Posterior cingulate gyrus (tissue), 11 donors: ENCODE measurements at regions not wholly inside any gene's neighbourhood (a gene's known extent, or its start where the extent isn't known, plus 50 kb on each side); places are given as distances from the start of the nearest gene placed in this dataset.

Experiments used
- DNase-seq, 10 donors: peaks; one replicate each; pipeline versions ENCODE4 v3.0.0 to v3.0.0-alpha.2; 2020 to 2021; ENCODE audit warnings: mixed read lengths in 3 of 10
- intact Hi-C: fragments of 100-400 bp; cut with DNase I; formaldehyde crosslinking; loops from one replicate; pipeline ENCODE4 v1.15.1; 2023

DNA sequence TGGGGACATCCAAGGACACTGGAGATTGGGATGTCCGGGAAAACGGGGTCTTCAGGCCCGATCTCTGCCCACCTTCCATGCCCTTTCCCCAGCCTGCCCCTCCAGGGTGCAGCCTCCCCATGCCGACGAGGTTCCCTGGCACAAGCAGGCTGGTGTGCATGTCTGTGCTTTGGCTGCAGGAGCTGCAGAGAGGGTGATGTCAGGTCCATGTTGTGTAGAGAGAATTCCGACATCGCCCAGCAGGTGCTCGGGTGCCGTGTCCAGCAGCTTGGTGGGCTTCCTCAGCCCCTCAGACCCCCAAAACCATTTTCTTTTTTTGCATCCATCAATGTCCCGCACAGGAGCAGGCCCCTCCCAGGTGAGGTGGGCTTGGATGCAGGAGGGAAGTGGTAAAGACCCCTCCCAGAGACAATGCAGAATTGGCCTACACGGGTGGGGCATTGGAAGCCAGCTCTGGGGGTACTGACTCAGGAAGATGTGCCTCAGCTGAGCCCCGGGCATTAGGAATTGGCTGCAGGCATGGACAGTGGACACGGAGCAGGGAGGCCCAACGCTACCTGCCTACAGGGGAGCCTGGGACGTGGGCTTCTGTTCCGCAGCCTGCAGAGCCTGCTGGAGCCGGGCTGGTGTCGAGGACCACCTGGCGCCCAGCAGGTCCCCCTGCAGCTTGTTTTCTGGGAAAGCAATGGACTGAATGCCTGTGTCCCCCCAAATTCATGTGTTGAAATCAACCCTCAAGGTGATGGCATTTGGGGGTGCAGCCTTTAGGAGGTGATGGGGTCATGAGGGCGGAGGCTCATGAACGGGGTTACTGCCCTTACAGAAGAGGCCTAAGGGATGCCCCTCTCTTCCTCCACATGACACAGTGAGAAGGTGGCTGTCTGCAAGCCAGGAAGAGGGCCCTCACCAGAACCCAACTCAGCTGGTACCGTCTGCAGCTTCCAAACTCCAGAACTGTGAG lies 97.5 kb downstream of the METRNL start:
- intact Hi-C loops: no loop called here
- peak in 5 of 10 donors; percentile 5 to 70 (median 47) for DNase-seq

DNA sequence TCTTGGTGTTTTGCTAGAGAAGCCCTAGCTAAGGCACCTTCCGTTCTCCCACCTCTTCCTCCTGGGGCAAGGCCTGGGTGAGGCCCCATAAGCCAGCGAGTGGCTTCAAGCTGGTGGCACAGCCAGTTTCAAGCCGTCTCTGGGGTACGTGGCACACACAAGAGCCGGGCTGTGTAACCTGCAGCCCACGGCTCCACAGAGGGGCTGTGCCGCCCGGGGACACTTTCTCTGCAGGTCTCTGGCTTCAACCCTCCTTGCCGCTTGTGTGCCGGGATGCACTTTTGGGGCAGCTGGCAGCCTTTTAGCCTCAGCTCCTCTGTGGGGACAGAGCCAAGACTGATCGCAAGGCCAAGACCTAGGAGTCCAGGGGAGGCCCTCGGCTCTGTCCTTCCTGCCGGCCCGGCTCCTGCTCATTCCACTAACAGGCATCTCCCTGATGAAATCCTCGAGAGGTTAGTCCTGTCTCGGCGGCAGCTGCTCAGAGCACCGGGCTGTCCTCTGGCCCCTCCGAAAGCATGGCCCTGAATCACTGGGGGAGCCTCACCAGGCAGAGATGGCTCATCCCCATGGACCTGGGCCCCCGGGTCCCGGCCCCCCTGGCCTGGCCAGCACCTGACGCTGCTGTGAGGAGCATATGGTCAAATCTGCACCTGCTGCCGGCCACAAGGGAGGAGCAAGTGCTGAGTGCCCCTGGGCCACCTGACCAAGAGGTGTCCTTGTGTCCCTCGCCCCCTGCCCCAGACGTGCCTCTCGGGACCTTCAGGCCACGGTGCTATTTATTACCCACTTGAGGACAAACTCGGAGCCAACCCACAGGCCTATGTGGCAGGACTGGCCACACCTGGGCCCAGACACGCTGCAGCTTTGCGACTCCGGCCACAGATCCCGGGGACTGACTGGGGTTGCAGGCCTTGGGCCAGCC lies 98.5 kb downstream of the METRNL start:
- intact Hi-C loops: no loop called here
- DNase-seq: peak in 4 of 10 donors; percentile 10 to 79 (median 68)

DNA sequence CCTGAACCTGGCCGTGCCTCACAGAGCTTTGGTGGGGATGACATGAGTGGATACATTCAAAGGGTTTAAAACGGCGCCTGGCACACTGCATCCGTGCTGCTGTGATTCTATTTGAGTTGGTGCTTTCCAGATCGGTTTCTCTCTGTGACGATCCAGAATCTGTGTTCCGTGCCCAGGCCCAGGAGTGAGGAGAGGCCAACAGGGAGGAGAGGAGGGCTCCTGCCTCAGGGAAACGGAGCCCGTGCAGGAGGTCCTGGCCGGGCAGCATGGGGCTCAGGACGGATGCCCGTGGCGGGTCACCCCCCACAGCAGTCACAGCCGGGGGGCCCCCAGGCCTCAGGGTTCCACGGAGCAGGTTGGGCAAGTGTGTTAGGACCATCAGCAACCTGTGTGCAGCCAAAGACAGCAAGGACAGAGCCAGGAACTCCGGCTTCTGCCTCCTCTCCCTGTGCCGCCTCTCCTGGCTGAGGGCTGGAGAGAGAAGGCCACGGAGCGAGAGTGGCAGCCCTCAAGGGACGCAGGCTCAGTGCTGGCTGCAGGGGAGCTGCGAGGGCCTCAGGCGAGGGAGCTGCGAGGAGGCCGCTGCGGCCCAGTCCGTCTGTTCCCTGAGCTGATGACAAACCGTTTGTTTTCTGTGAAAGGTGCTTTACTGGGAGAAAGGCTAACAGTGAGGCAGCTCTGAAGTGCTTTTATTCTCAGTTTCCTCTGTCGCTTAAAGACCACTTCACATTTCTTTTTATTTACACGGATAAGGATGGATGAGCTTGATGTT lies 99.3 kb downstream of the METRNL start:
- intact Hi-C loops: no loop called here
- peak in 5 of 10 donors; percentile 7 to 70 (median 50) for DNase-seq

DNA sequence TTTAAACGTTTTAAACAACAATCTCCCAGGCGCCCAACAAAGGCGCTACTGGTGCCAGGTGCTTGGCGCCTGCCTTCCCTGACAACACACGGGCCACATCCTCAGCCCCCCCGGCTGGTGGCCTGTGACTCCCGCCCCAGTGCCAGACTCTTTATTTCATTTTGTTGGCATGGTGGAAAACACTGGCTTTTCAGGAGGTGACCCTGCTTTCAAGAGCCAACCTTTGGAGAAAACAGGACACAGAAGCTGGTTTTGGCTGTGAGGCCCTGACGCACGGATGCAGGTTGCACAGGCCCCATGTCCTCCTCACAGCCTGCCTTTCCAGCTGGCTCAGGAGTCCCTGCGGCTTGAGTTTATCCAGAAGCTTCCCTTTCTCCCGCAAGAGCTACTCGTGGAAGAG lies 100.0 kb downstream of the METRNL start:
- intact Hi-C loops: no loop called here
- peak in 5 of 10 donors; percentile 4 to 70 (median 35) for DNase-seq

DNA sequence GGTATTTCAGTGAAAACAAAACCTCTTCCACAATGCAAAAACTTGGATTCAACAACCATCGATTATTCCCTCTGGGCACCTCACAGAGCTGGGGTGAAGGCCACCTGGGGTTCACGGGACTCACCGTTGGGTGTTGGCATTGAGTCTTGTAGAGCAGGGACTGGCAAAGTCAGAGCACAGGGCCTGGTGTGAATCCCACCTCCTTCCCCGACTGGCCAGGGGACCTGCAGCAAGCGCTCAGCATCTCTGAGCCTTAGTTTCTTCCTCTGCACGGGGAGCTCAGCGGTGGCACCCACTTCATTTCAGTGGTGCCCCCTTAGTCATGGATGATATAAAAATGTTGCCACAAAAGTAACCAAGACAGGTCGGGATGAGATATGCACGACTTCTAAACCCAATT lies 100.4 kb downstream of the METRNL start:
- intact Hi-C loops: no loop called here

DNA sequence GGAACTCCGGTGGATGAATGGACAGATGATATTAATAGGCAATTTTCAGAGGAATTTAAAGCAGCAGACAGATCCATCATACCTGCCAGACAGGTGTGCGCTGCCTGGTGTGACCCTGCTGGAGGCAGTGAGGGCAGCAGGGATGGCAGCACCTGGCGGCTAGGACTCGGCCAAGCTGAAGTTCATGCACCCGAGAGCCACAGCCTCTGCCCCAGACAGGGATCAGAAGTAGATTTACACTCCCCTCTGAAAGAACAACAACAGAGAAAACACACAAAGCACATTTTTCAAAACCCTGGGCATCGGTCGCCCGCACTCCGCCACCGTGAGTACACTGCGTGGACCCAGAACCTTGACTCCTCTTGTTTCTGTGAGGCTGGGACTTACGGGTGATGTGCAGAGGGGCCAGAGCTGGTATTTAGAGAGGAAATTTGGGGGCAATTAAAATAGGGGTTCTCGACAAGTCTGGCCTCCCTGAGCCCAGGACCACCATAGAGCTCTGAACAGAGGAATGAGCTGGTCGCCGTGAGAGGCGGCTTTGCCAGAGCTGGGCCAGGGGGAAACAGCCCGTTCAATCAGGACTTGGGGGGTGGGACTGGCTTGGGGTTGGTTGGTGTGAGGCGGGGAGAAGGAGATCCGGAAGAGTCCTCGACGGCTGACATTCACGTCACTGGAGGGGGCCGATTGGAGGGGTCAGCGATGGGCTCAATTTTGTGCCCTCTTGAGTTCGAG lies 101.0 kb downstream of the METRNL start:
- DNase-seq: peak in 3 of 10 donors; percentile 2 to 57 (median 43)

More for the DNA sequence above, 100.4 kb downstream of the METRNL start:
- peak in 1 of 10 donors; percentile 64 for DNase-seq

DNA sequence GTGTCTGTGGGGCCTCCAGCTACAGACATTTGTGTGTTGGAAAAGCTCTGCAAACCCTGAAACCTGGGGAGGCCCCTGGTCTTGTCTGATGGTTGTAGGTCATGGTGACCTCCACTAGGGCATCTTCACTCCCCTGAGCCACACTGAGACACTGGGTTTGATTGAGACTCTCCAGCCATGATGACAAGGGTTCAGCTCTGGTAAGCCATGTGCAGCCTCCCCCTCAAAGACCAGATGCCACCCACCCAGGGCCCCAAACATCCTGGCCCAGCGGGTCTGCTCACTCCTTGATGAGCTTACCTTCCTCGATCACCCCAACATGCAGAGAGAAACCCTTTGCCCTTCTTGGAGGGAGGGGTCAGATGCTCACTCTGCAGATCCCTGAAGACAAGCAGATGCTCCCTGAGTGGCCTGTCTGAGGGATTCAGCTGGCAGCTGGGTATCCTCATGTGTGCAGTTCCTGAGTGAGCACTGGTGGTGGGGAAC lies 101.6 kb downstream of the METRNL start:
- peak in 2 of 10 donors; percentile 1 to 13 for DNase-seq
- intact Hi-C loops: no loop called here

More for the DNA sequence above, 101.0 kb downstream of the METRNL start:
- intact Hi-C loops: no loop called here

DNA sequence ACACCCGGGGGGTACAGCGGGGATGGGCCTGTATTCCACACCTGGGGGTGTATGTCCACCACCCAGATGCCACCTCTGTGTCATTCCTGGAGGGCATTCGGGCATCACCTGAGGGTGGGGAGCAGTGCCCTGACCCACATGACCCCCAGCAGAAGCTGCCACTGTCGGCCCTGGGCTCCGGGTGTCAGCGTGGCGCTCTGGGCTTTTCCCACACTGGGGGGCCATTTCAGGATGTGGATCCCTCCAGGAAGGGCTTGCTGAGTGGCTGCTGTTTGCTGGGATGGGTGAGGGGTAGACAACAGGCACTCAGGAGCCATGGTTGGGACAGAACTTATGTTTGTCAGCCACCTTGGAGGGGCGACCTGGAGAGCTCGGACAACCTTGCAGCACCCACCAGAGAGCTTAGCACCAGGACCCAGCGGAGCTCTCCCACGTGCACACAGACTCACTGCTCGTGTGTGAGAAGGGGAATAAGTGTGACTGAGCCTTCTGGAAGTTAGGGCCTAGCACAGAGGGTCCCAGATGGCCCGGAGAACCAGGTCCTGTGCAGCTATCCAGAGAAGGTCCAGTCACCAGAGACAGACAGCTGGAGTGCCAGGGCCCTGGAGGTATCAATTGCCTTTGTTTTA lies 102.7 kb downstream of the METRNL start:
- DNase-seq: peak in 4 of 10 donors; percentile 5 to 64 (median 27)
- intact Hi-C loops: no loop called here

DNA sequence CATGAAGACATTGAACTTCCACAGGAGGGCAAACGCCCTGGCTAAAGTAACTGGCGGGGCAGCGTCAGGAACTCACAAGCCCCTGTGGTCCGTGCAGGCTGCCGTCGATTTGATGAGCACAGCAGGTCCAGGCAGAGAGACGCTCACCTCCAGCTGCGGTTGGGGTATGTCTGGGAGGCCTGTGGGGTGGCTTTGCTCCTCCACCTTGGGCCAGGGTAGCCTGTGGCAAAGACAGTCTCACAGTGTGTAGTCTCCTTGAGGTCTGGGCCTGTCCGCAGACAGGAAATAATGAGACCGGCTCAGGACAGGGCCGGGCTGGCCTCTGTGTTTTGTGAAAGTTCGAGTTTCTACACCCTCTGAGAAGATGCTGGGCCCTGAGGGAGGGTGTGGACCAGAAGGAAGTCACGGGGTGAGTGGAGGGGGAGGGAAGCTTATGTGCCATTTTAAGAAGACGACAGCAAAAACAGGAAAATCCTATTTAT lies 103.3 kb downstream of the METRNL start:
- intact Hi-C loops: no loop called here
- DNase-seq: peak in 3 of 10 donors; percentile 6 to 59 (median 57)

DNA sequence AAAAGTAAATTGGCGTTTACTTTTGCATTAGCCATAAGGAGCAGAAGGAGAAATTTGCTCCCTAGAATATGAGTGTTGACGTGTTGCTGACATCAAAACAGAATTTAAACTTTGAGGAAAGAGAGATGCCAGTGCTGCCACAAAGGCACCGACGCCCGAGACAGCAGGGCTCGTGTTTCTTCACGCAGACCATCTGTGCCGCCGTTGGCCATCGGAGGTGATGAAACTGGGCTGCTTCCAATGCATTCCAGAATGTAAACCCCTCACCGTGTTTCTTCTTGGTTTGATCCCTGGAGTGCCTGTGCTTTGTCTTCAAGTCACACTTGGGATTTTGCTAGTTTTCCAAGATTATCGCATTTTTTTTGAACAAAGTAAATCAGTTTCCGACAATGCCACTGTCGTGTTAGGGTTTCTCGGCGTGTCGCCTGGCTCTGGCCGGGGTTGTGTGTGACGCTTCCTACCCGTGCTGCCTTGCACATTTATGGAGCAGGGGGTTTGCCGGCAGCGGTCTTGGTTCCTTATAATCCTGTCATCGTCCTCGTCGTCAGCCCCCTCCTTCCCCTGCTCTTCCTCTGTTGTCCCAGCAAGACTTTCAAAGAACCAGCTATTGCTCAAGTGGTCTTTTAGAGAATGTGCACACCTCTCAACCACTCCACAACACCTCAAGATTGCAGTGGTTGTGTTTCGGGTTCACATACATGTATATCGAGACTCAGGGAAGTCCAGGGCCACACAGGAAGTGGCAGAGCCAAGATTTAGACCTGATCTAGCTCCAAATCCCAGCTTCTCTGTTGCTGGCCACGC lies 103.9 kb downstream of the METRNL start:
- peak in 3 of 10 donors; percentile 9 to 63 (median 59) for DNase-seq
- intact Hi-C loops: no loop called here

DNA sequence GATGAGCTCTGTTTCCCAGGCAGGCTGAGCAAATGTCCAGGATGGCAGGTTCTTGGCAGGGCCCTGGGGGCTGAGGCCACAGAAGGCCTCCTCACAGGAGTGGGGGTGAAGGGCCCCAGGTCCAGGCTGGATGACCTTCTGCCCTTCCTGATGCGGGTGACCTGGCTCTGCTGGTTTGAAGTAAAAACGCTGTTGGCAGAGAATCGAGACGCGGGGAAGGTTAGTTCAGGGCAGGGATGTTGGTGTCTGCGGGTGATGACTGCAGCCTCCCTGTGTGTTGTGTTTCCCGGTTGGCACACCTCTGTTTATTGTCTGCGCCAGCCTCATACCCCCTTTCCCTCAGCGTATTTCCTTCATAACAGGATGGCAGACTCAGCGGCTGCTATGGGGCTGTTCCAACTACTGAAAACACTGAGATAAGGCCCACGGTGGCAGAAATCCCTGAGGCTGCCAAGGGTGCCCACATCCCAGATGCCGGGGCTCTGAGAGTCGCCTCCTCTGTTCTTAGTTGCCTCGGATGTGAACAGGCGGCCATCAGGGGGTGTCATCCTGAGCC lies 104.6 kb downstream of the METRNL start:
- peak in 5 of 10 donors; percentile 6 to 70 (median 52) for DNase-seq
- intact Hi-C loops: no loop called here

DNA sequence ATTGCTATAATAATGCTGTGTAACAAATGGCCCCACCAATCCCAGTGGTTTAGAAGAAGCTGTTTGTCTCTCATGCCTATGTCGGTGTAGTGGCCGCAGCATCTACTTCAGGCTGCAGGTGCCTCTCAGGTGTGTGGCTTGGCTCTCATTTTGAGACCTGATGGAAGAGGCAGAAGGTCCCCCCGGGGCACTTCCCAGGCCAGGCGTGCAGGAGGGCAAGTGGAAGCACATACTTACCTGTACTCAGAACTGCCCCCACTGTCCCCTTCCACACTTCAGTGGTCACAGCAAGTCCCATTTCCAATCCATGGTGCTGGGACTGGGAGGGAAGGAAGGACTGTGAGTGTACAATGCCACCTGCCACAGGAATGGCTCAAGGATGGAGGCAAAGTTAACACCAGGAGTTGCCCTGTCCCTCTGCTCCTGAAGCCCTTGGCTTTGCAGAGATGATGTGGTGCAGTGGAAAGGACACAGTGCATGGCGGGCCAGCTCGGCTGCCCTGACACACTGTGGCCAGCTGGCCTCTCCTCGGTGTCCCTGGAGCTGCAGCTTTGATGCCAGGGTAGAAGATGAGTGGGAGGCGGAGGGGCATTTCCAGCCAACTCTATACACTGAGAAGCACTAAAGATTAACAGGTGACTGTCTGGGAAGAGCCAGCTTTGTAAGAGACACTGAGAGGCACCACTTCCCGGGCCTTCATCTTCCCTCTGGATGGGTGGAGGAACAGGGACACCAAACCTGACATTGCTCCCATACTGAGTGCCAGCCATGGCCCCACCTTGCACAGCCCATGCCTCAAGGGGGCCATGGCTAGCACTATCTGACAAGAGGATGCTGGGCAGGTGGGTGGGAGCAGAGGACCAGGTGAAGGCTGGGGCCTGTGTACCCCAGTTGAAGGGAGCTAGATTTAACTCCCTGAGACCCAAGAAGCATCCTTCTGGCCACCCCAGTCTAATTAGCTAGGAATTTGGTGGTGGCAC lies 105.9 kb downstream of the METRNL start:
- peak in 4 of 10 donors; percentile 3 to 65 (median 58) for DNase-seq
- intact Hi-C loops: no loop called here

DNA sequence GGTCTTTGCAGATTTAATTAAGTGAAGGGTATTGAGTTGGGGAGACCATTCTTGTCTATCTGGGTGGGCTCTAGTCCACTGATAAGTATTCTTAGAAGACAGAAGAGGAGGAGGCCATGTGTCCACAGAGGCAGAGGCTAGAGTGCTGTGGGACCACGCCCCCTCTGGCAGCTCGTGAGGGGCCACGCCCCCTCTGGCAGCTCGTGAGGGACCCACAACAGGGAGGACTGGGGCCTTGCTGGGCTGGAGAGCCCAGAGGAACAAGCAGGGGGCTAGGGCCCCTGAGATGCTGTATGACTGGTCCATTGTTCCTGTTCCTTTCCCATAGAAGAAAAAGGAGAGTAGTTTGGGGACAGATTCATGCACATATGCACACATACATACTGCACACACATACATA lies 106.8 kb downstream of the METRNL start:
- peak in 3 of 10 donors; percentile 1 to 58 (median 55) for DNase-seq
- intact Hi-C loops: no loop called here

DNA sequence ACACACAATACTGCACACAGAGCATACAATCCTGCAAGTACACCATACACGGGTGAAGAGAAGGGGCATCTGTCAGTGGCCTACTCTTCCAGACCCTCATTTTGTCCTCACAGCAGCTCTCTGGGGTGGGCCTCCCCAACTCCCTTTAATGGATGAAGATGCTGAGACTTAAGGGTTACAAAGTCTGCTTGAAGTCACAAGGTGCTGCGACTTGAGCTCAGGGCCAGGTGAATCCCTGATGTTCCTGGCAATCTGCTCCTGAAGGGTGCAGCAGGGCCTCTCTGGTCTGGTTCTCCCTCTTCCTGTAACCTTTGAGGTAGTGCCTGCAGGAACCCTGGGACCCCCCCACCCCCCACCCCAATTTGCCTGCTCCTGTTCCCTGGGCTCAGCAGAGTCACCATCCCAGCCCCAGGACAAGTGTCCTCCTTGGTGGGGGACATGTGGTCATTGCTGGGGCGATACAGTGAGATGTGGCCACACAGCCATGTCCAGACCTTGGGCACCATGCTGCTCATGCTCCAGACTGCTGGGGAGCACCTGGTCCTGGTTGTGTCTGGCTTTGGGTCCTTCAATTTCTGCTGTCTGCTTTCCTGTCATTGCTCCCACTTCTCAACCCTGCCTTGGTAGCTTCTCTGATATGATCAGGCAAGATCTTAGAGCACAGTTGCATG lies 107.5 kb downstream of the METRNL start:
- peak in 3 of 10 donors; percentile 4 to 17 (median 16) for DNase-seq
- intact Hi-C loops: no loop called here

DNA sequence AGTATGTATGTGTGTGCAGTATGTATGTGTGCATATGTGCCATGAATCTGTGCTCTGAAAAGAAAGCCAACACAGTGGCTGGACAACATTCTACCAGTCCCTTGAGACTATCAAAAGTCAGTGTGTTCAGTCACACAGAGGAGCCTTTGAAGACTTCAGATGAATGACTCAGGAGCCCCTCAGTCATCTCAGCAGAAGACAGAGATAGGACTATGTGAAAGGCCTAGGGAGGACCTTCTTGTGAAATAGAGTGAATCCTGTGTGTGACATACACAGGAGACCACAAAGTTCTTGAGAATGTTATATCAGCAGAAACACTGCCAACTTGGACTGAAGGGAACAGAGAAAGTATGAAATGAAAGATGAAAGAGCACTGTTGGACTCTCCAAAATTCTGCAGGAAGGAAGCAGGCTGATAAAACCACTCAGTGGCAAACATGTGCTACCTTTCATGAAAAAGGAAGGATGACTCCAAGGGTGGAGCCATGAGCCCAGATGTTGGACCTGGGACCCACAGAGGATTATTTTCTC lies 108.4 kb downstream of the METRNL start:
- DNase-seq: no peak
- intact Hi-C loops: no loop called here
